H9 (cell line): ENCODE measurements at regions not wholly inside any gene's neighbourhood (a gene's known extent, or its start where the extent isn't known, plus 50 kb on each side); places are given as distances from the start of the nearest gene placed in this dataset.

Experiments
- DNase-seq: peaks from one replicate; pipeline ENCODE4 v3.0.0-alpha.2; 2017
- H2AFZ ChIP-seq: one replicate; pipeline ENCODE4 v1.6.1; 2013; ENCODE audit warnings: mild to moderate bottlenecking, low read length, control low read depth, moderate library complexity
- H2AK5ac ChIP-seq: 2 replicates; pipeline ENCODE4 v1.6.1; 2013; ENCODE audit warnings: low read length, control low read depth, mixed read lengths; ENCODE audit not compliant: insufficient read length
- H2BK120ac ChIP-seq: one replicate; pipeline ENCODE4 v1.6.1; 2013; ENCODE audit warnings: low read depth, mild to moderate bottlenecking, low read length, control low read depth, inconsistent platforms; ENCODE audit not compliant: poor library complexity, severe bottlenecking
- H2BK12ac ChIP-seq: 2 replicates; pipeline ENCODE4 v1.6.1; 2013; ENCODE audit warnings: low read length, control low read depth, mixed read lengths, low read depth; ENCODE audit not compliant: insufficient read length
- H2BK15ac ChIP-seq: 2 replicates; pipeline ENCODE4 v1.6.1; 2013; ENCODE audit warnings: low read depth, low read length, control low read depth
- H2BK20ac ChIP-seq: one replicate; pipeline ENCODE4 v1.6.1; 2013; ENCODE audit warnings: low read depth, mild to moderate bottlenecking, low read length, control low read depth, inconsistent platforms; ENCODE audit not compliant: poor library complexity, severe bottlenecking
- H2BK5ac ChIP-seq: 2 replicates; pipeline ENCODE4 v1.6.1; 2013; ENCODE audit warnings: low read length, control low read depth, mixed read lengths; ENCODE audit not compliant: insufficient read length
- H3K14ac ChIP-seq: 2 replicates; pipeline ENCODE4 v1.6.1; 2013; ENCODE audit warnings: low read length, control low read depth; ENCODE audit not compliant: insufficient read depth
- H3K18ac ChIP-seq: 2 replicates; pipeline ENCODE4 v1.6.1; 2013; ENCODE audit warnings: low read depth, mild to moderate bottlenecking, mixed read lengths, low read length, control low read depth; ENCODE audit not compliant: insufficient read length
- H3K23ac ChIP-seq: 2 replicates; pipeline ENCODE4 v1.6.1; 2013; ENCODE audit warnings: low read length, control low read depth, mixed read lengths, low read depth; ENCODE audit not compliant: insufficient read length
- H3K23me2 ChIP-seq: 2 replicates; pipeline ENCODE4 v1.6.1; 2013; ENCODE audit warnings: low read depth, mild to moderate bottlenecking, mixed read lengths, low read length, control low read depth; ENCODE audit not compliant: insufficient read length, poor library complexity, severe bottlenecking
- H3K27ac ChIP-seq: 2 replicates; pipeline ENCODE4 v1.5.1; 2013; ENCODE audit warnings: low read length, control low read depth, mixed read lengths, low read depth; ENCODE audit not compliant: insufficient read length
- H3K27me3 ChIP-seq: 2 replicates; pipeline ENCODE4 v1.6.1; 2013; ENCODE audit warnings: low read length, control low read depth, inconsistent platforms; ENCODE audit not compliant: insufficient read depth
- H3K4ac ChIP-seq: 2 replicates; pipeline ENCODE4 v1.6.1; 2013; ENCODE audit warnings: low read depth, mild to moderate bottlenecking, control low read depth, inconsistent platforms, low read length, moderate library complexity
- H3K4me1 ChIP-seq: 2 replicates; pipeline ENCODE4 v1.6.1; 2013; ENCODE audit warnings: low read length, control low read depth, inconsistent platforms; ENCODE audit not compliant: insufficient read depth
- H3K4me2 ChIP-seq: 2 replicates; pipeline ENCODE4 v1.6.1; 2013; ENCODE audit warnings: low read length, control low read depth, mixed read lengths; ENCODE audit not compliant: insufficient read length, insufficient read depth
- H3K56ac ChIP-seq: 2 replicates; pipeline ENCODE4 v1.6.1; 2013; ENCODE audit warnings: low read depth, mild to moderate bottlenecking, mixed read lengths, low read length, control low read depth; ENCODE audit not compliant: insufficient read length
- H3K79me1 ChIP-seq: 2 replicates; pipeline ENCODE4 v1.6.1; 2013; ENCODE audit warnings: low read depth, mild to moderate bottlenecking, moderate library complexity, low read length, control low read depth, inconsistent platforms; ENCODE audit not compliant: insufficient read depth, poor library complexity, severe bottlenecking
- H3K79me2 ChIP-seq: 2 replicates; pipeline ENCODE4 v1.6.1; 2013; ENCODE audit warnings: low read length, control low read depth, inconsistent platforms; ENCODE audit not compliant: insufficient read depth
- H3K9ac ChIP-seq: 2 replicates; pipeline ENCODE4 v1.6.1; 2013; ENCODE audit warnings: low read length, control low read depth, mixed read lengths; ENCODE audit not compliant: insufficient read length; ENCODE audit errors: extremely low read depth
- H3K9me3 ChIP-seq: one replicate; pipeline ENCODE4 v1.6.1; 2013; ENCODE audit warnings: low read depth, low read length, inconsistent platforms; ENCODE audit not compliant: control insufficient read depth
- H3T11ph ChIP-seq: one replicate; pipeline ENCODE4 v1.6.1; 2013; ENCODE audit warnings: mild to moderate bottlenecking, low read length, control low read depth, inconsistent platforms
- H4K20me1 ChIP-seq: one replicate; pipeline ENCODE4 v1.6.1; 2013; ENCODE audit not compliant: control insufficient read depth, insufficient read length, insufficient read depth
- H4K5ac ChIP-seq: 2 replicates; pipeline ENCODE4 v1.6.1; 2013; ENCODE audit warnings: low read depth, mild to moderate bottlenecking, mixed read lengths, low read length, control low read depth; ENCODE audit not compliant: insufficient read length
- H4K8ac ChIP-seq: replicated peaks from 2 replicates; pipeline ENCODE4 v1.6.1; 2013; ENCODE audit warnings: low read length, control low read depth, mixed read lengths, low read depth; ENCODE audit not compliant: insufficient read length
- H4K91ac ChIP-seq: 2 replicates; pipeline ENCODE4 v1.6.1; 2013; ENCODE audit warnings: low read depth, mild to moderate bottlenecking, moderate library complexity, mixed read lengths, low read length, control low read depth; ENCODE audit not compliant: insufficient read length
- H3K27ac Mint-ChIP-seq, 3 experiments: 2 replicates in 2 of 3; 3 replicates in 1 of 3; pipeline ENCODE4 v1.8.0; 2020 to 2021; ENCODE audit warnings: mixed read lengths in 3 of 3, mild to moderate bottlenecking in 1 of 3, moderate library complexity in 1 of 3
- H3K27me3 Mint-ChIP-seq: 2 replicates; pipeline ENCODE4 v1.8.0; 2021; ENCODE audit warnings: low read depth, mild to moderate bottlenecking, moderate library complexity, mixed read lengths
- H3K36me3 Mint-ChIP-seq, 3 experiments: 2 replicates in 2 of 3; 3 replicates in 1 of 3; pipeline ENCODE4 v1.8.0; 2020 to 2021; ENCODE audit warnings: low read depth in 3 of 3, mixed read lengths in 3 of 3; ENCODE audit not compliant: insufficient read depth in 1 of 3
- H3K4me1 Mint-ChIP-seq, 2 experiments: 2 replicates each; pipeline ENCODE4 v1.8.0; 2020; ENCODE audit warnings: mixed read lengths in 2 of 2
- H3K4me3 Mint-ChIP-seq, 2 experiments: 2 replicates in 1 of 2; 3 replicates in 1 of 2; pipeline ENCODE4 v1.8.0; 2020 to 2021; ENCODE audit warnings: mild to moderate bottlenecking in 2 of 2, mixed read lengths in 2 of 2, moderate library complexity in 1 of 2
- H3K9me3 Mint-ChIP-seq, 2 experiments: 2 replicates in 1 of 2; 3 replicates in 1 of 2; pipeline ENCODE4 v1.8.0; 2020; ENCODE audit warnings: mild to moderate bottlenecking in 2 of 2, mixed read lengths in 2 of 2, moderate library complexity in 1 of 2
- WGBS: extraction: QIAGEN DNeasy Blood & Tissue Kit; methylation state at CpG from one replicate; pipeline ENCODE4 v1.1.7; 2013; ENCODE audit warnings: missing lambda C conversion rate, low lambda C conversion rate, mixed read lengths; ENCODE audit not compliant: insufficient read length; ENCODE audit errors: extremely low coverage; 5-methylcytosine and 5-hydroxymethylcytosine counted together
- TF ChIP-seq, protein P1 (sequence below): fragments of 200-600 bp; sonication (generic); conservative IDR thresholded peaks from 3 replicates; pipeline ENCODE4 v1.8.0; 2021; ENCODE audit warnings: antibody characterized with exemption, mild to moderate bottlenecking

DNA sequence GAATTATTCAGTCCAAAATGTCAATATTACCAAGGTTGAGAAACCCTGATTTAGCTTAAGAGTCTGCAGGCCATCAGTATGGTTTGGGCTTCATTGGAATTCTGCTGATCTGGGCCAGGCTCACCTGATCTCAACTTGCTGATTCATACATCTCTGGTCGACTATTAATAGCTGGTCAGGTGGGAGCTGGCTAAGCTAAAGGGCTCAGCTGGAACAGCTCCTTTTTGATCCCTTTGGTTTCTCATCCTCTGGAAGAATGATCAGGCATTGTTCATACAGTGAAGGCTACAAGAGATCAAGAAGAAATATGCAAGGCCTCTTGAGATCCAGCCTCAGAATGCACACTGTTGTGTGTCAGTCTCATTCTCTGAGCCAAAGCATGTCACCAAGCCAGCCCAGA is 123.3 kb upstream of the MME start:
- no peak overlapping the region for H3K9ac ChIP-seq
- no peak overlapping the region for H2AK5ac ChIP-seq
- no peak overlapping the region for H2AFZ ChIP-seq
- H4K5ac ChIP-seq: no peak overlapping the region
- no peak for DNase-seq
- WGBS: no CpG with 5 or more reads among the region's 1 CpG
- Mint-ChIP-seq H3K36me3 (peaks cover 0 to 5% (median 0%) of the 10 kb centered on the region in 3 experiments; a peak in 2 of 7 replicates), H3K4me3 (no peak overlapping the region), H3K27ac (no peak overlapping the region), H3K9me3 (peaks cover 0 to 6% of the 10 kb centered on the region in 2 experiments; a peak in 3 of 5 replicates), H3K27me3 (no peaks in the 10 kb centered on the region), H3K4me1 (no peaks in the 10 kb centered on the region)
- H3K18ac ChIP-seq: no peak overlapping the region
- H3K4me1 ChIP-seq: no peaks in the 10 kb centered on the region
- H3K27me3 ChIP-seq: no peaks in the 10 kb centered on the region
- no peaks in the 10 kb centered on the region for H4K20me1 ChIP-seq
- no peak overlapping the region for H2BK20ac ChIP-seq
- H3K56ac ChIP-seq: no peak overlapping the region
- TF ChIP-seq, protein P1, sequence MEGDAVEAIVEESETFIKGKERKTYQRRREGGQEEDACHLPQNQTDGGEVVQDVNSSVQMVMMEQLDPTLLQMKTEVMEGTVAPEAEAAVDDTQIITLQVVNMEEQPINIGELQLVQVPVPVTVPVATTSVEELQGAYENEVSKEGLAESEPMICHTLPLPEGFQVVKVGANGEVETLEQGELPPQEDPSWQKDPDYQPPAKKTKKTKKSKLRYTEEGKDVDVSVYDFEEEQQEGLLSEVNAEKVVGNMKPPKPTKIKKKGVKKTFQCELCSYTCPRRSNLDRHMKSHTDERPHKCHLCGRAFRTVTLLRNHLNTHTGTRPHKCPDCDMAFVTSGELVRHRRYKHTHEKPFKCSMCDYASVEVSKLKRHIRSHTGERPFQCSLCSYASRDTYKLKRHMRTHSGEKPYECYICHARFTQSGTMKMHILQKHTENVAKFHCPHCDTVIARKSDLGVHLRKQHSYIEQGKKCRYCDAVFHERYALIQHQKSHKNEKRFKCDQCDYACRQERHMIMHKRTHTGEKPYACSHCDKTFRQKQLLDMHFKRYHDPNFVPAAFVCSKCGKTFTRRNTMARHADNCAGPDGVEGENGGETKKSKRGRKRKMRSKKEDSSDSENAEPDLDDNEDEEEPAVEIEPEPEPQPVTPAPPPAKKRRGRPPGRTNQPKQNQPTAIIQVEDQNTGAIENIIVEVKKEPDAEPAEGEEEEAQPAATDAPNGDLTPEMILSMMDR: no peak
- no peak overlapping the region for H2BK15ac ChIP-seq
- H3K79me2 ChIP-seq: no peaks in the 10 kb centered on the region
- no peaks in the 10 kb centered on the region for H3K79me1 ChIP-seq
- H4K8ac ChIP-seq: no peak overlapping the region
- no peak overlapping the region for H3K23ac ChIP-seq
- H3K23me2 ChIP-seq: no peaks in the 10 kb centered on the region
- no peak overlapping the region for H3K14ac ChIP-seq
- no peak overlapping the region for H3K4me2 ChIP-seq
- no peak overlapping the region for H3T11ph ChIP-seq
- no peak overlapping the region for H2BK120ac ChIP-seq
- no peak overlapping the region for H2BK12ac ChIP-seq
- H3K4ac ChIP-seq: no peak overlapping the region
- no peaks in the 10 kb centered on the region for H3K9me3 ChIP-seq
- H4K91ac ChIP-seq: no peak overlapping the region
- H2BK5ac ChIP-seq: no peak overlapping the region
- no peak overlapping the region for H3K27ac ChIP-seq
